T-cell (primary cell): ENCODE measurements at regions not wholly inside any gene's neighbourhood (a gene's known extent, or its start where the extent isn't known, plus 50 kb on each side); places are given as distances from the start of the nearest gene placed in this dataset.
"Not testable (repeated sequence)": the region's sequence is repeated elsewhere in the genome, so short reads cannot be mapped to it uniquely, and the experiment has no call there.

ENCODE experiments used
- ATAC-seq, 4 experiments: fragments of 200-7000 bp in 3 of 4; fragments of 150-1000 bp in 1 of 4; cut with Tn5 transposase; replicated peaks in 1 of 4; 1 replicate in 3 of 4; 2 replicates in 1 of 4; pipeline ENCODE4 v1.10.0; 2021; ENCODE audit warnings: moderate library complexity in 3 of 4, mild to moderate bottlenecking in 2 of 4, moderate number of reproducible peaks in 1 of 4
- CTCF ChIA-PET, 2 donors: fragments of 300-600 bp; sonication (Branson Sonifier 250); formaldehyde crosslinking; loops; one replicate each; lab custom pipeline; 2022; ENCODE audit warnings: antibody characterized with exemption in 2 of 2; lab: Charles Lee
- POLR2A ChIA-PET, 2 donors: fragments of 300-600 bp; sonication (Branson Sonifier 250); formaldehyde crosslinking; loops; one replicate each; lab custom pipeline; 2022; ENCODE audit warnings: antibody characterized with exemption in 2 of 2; lab: Charles Lee
- DNase-seq, 35 experiments: peaks; one replicate each; pipeline versions ENCODE4 v3.0.0 to v3.0.0-alpha.2; 2013 to 2023
- H3K27ac ChIP-seq: one replicate; pipeline ENCODE4 v1.5.1; 2013; ENCODE audit warnings: low read length
- H3K27me3 ChIP-seq, 2 experiments: replicated peaks in 1 of 2; 1 replicate in 1 of 2; 2 replicates in 1 of 2; pipeline versions ENCODE4 v1.6.1 to v1.7.0; 2013; ENCODE audit warnings: low read length in 1 of 2, mixed read lengths in 1 of 2; ENCODE audit not compliant: control insufficient read depth in 2 of 2, insufficient read depth in 2 of 2; ENCODE audit errors: extremely low read depth in 1 of 2
- H3K36me3 ChIP-seq, 2 donors: 1 replicate in 1 of 2; 2 replicates in 1 of 2; pipeline versions ENCODE4 v1.6.1 to v1.7.0; 2013; ENCODE audit warnings: low read length in 1 of 2; ENCODE audit not compliant: control insufficient read depth in 2 of 2, insufficient read depth in 1 of 2; ENCODE audit errors: extremely low read depth in 1 of 2
- H3K4me1 ChIP-seq, 2 experiments: 1 replicate in 1 of 2; 2 replicates in 1 of 2; pipeline versions ENCODE4 v1.6.1 to v1.7.0; 2013; ENCODE audit warnings: low read length in 2 of 2, mixed read lengths in 1 of 2; ENCODE audit not compliant: insufficient read depth in 2 of 2, control insufficient read depth in 1 of 2; ENCODE audit errors: extremely low read depth in 1 of 2
- H3K4me3 ChIP-seq, 2 donors: 1 replicate in 1 of 2; 2 replicates in 1 of 2; pipeline versions ENCODE4 v1.5.1 to v1.7.0; 2013; ENCODE audit warnings: mild to moderate bottlenecking in 2 of 2, low read length in 1 of 2, moderate library complexity in 1 of 2; ENCODE audit not compliant: control insufficient read depth in 1 of 2; ENCODE audit errors: extremely low read depth in 1 of 2
- H3K9me3 ChIP-seq: 2 replicates; pipeline ENCODE4 v1.7.0; 2013
- H3K27ac Mint-ChIP-seq, 2 donors: one replicate each; pipeline ENCODE4 v1.8.0; 2020 to 2021; ENCODE audit warnings: mild to moderate bottlenecking in 2 of 2, mixed read lengths in 2 of 2
- H3K27me3 Mint-ChIP-seq, 2 donors: one replicate each; pipeline ENCODE4 v1.8.0; 2021 to 2022; ENCODE audit warnings: mixed read lengths in 2 of 2
- H3K36me3 Mint-ChIP-seq: one replicate; pipeline ENCODE4 v1.8.0; 2021; ENCODE audit warnings: mixed read lengths
- H3K4me1 Mint-ChIP-seq, 3 donors: one replicate each; pipeline ENCODE4 v1.8.0; 2020 to 2022; ENCODE audit warnings: mixed read lengths in 3 of 3, mild to moderate bottlenecking in 1 of 3
- H3K4me3 Mint-ChIP-seq, 3 donors: one replicate each; pipeline ENCODE4 v1.8.0; 2020 to 2022; ENCODE audit warnings: mild to moderate bottlenecking in 3 of 3, mixed read lengths in 3 of 3, moderate library complexity in 3 of 3
- H3K9me3 Mint-ChIP-seq, 3 donors: one replicate each; pipeline ENCODE4 v1.8.0; 2020 to 2022; ENCODE audit warnings: mixed read lengths in 3 of 3
- WGBS: methylation state at CpG from one replicate; pipeline ENCODE4 v1.1.5; 2013; ENCODE audit warnings: missing lambda C conversion rate; ENCODE audit not compliant: insufficient coverage; 5-methylcytosine and 5-hydroxymethylcytosine counted together

GRCh38 chr6:56831334-56831733 lies 123.6 kb upstream of the BEND6 start:
- no peaks in the 10 kb centered on the region for H3K9me3 Mint-ChIP-seq
- H3K4me3 Mint-ChIP-seq = no peak overlapping the region
- DNase-seq (no peak), ATAC-seq (no peak)
- H3K27me3 Mint-ChIP-seq = peaks cover 6 to 24% of the 10 kb centered on the region in 2 donors
- H3K36me3 ChIP-seq = no peaks in the 10 kb centered on the region
- H3K27ac Mint-ChIP-seq = no peak overlapping the region
- ChIA-PET CTCF (interaction anchor here in 1 of 2 donors (0.5 kb wide), 1 partner anchor 467 kb away, joined by 3 read pairs; no protein-coding TSS in a partner anchor), POLR2A (no interaction called here)
- no peak overlapping the region for H3K4me3 ChIP-seq
- no peaks in the 10 kb centered on the region for H3K9me3 ChIP-seq
- no peaks in the 10 kb centered on the region for H3K4me1 ChIP-seq
- H3K36me3 Mint-ChIP-seq = no peaks in the 10 kb centered on the region
- no peaks in the 10 kb centered on the region for H3K4me1 Mint-ChIP-seq
- H3K27ac ChIP-seq = no peak overlapping the region
- H3K27me3 ChIP-seq = no peaks in the 10 kb centered on the region
- no CpG with 5 or more reads among the region's 2 CpGs for WGBS

GRCh38 chr6:56827908-56828649 lies 126.8 kb upstream of the BEND6 start:
- no peak overlapping the region for H3K27ac Mint-ChIP-seq
- WGBS = no CpG with 5 or more reads among the region's 2 CpGs
- DNase-seq (no peak), ATAC-seq (no peak)
- H3K4me1 Mint-ChIP-seq = no peaks in the 10 kb centered on the region
- peaks cover 4 to 17% of the 10 kb centered on the region in 2 donors for H3K27me3 Mint-ChIP-seq
- ChIA-PET CTCF (interaction anchor here in 1 of 2 donors (0.6 kb wide), 1 partner anchor 492 kb away, joined by 3 read pairs; no protein-coding TSS in a partner anchor), POLR2A (interaction anchor here in 1 of 2 donors (0.6 kb wide), 1 partner anchor 19 kb away, joined by 4 read pairs; no protein-coding TSS in a partner anchor)
- no peaks in the 10 kb centered on the region for H3K9me3 ChIP-seq
- no peak overlapping the region for H3K27ac ChIP-seq
- H3K4me3 Mint-ChIP-seq = no peak overlapping the region
- no peaks in the 10 kb centered on the region for H3K9me3 Mint-ChIP-seq
- no peaks in the 10 kb centered on the region for H3K27me3 ChIP-seq
- H3K4me3 ChIP-seq = no peak overlapping the region
- H3K4me1 ChIP-seq = no peaks in the 10 kb centered on the region
- no peaks in the 10 kb centered on the region for H3K36me3 Mint-ChIP-seq
- no peaks in the 10 kb centered on the region for H3K36me3 ChIP-seq

- not testable (repeated sequence) for H3K27me3 Mint-ChIP-seq, H3K36me3 Mint-ChIP-seq
Measured at GRCh38 chr6:56824431-56824830, 130.5 kb upstream of the BEND6 start.

GRCh38 chr6:56821005-56821432 lies 133.9 kb upstream of the BEND6 start:
- Histone ChIP-seq H3K4me3 (no peak overlapping the region), H3K9me3 (no peaks in the 10 kb centered on the region), H3K27ac (no peak overlapping the region), H3K36me3 (no peaks in the 10 kb centered on the region), H3K27me3 (no peaks in the 10 kb centered on the region), H3K4me1 (no peaks in the 10 kb centered on the region)
- no peak overlapping the region for H3K27ac Mint-ChIP-seq
- POLR2A ChIA-PET = no interaction called here
- no peaks in the 10 kb centered on the region for H3K36me3 Mint-ChIP-seq
- no peak overlapping the region for H3K4me3 Mint-ChIP-seq
- peaks cover 0 to 3% of the 10 kb centered on the region in 2 donors for H3K27me3 Mint-ChIP-seq
- H3K4me1 Mint-ChIP-seq = no peaks in the 10 kb centered on the region
- DNase-seq (no peak), ATAC-seq (no peak)
- 63% methylated on average over 3 of the region's 3 CpGs for WGBS
- no peaks in the 10 kb centered on the region for H3K9me3 Mint-ChIP-seq
- CTCF ChIA-PET = interaction anchor here in 1 of 2 donors (0.5 kb wide), 1 partner anchor 19 kb away, joined by 6 read pairs; no protein-coding TSS in a partner anchor

More at GRCh38 chr6:56824431-56824830, 130.5 kb upstream of the BEND6 start:
- H3K27me3 ChIP-seq, ATAC-seq, CTCF ChIA-PET, DNase-seq, H3K36me3 ChIP-seq, H3K4me1 Mint-ChIP-seq, POLR2A ChIA-PET, H3K27ac ChIP-seq, H3K4me3 Mint-ChIP-seq, H3K27ac Mint-ChIP-seq, H3K4me1 ChIP-seq, H3K9me3 ChIP-seq, H3K9me3 Mint-ChIP-seq, H3K4me3 ChIP-seq: not testable (repeated sequence)
- whole genome bisulfite sequencing = 97% methylated on average over 16 of the region's 26 CpGs

GRCh38 chr6:56820060-56820459 lies 134.8 kb upstream of the BEND6 start:
- Mint-ChIP-seq H3K36me3 (no peaks in the 10 kb centered on the region), H3K27me3 (no peaks in the 10 kb centered on the region), H3K4me3 (no peak overlapping the region), H3K4me1 (no peaks in the 10 kb centered on the region), H3K27ac (no peak overlapping the region), H3K9me3 (no peaks in the 10 kb centered on the region)
- H3K27ac ChIP-seq = no peak overlapping the region
- CTCF ChIA-PET = no interaction called here
- WGBS = no CpG with 5 or more reads among the region's 2 CpGs
- no peaks in the 10 kb centered on the region for H3K9me3 ChIP-seq
- no peaks in the 10 kb centered on the region for H3K27me3 ChIP-seq
- ATAC-seq (no peak), DNase-seq (no peak)
- POLR2A ChIA-PET = no interaction called here
- H3K4me3 ChIP-seq = no peak overlapping the region
- H3K4me1 ChIP-seq = no peaks in the 10 kb centered on the region
- no peaks in the 10 kb centered on the region for H3K36me3 ChIP-seq

GRCh38 chr6:56819604-56820003 lies 135.3 kb upstream of the BEND6 start:
- ChIA-PET POLR2A (no interaction called here), CTCF (no interaction called here)
- no peaks in the 10 kb centered on the region for H3K36me3 ChIP-seq
- H3K9me3 ChIP-seq = no peaks in the 10 kb centered on the region
- no peaks in the 10 kb centered on the region for H3K9me3 Mint-ChIP-seq
- DNase-seq (no peak), ATAC-seq (no peak)
- no CpG with 5 or more reads among the region's 1 CpG for WGBS
- no peaks in the 10 kb centered on the region for H3K36me3 Mint-ChIP-seq
- H3K4me1 ChIP-seq = no peaks in the 10 kb centered on the region
- H3K4me3 ChIP-seq = no peak overlapping the region
- H3K27me3 Mint-ChIP-seq = no peaks in the 10 kb centered on the region
- H3K4me1 Mint-ChIP-seq = no peaks in the 10 kb centered on the region
- H3K27ac Mint-ChIP-seq = no peak overlapping the region
- no peak overlapping the region for H3K27ac ChIP-seq
- H3K4me3 Mint-ChIP-seq = no peak overlapping the region
- no peaks in the 10 kb centered on the region for H3K27me3 ChIP-seq
